HG03066 (cell line): ENCODE measurements at regions not wholly inside any gene's neighbourhood (a gene's known extent, or its start where the extent isn't known, plus 50 kb on each side); places are given as distances from the start of the nearest gene placed in this dataset.
"Not testable (repeated sequence)": the region's sequence is repeated elsewhere in the genome, so short reads cannot be mapped to it uniquely, and the experiment has no call there.

Experiments
- ATAC-seq: cut with Tn5 transposase; IDR thresholded peaks from one replicate; pipeline ENCODE4 v1.9.1; 2021; ENCODE audit warnings: low read depth; ENCODE audit not compliant: unreplicated experiment

DNA sequence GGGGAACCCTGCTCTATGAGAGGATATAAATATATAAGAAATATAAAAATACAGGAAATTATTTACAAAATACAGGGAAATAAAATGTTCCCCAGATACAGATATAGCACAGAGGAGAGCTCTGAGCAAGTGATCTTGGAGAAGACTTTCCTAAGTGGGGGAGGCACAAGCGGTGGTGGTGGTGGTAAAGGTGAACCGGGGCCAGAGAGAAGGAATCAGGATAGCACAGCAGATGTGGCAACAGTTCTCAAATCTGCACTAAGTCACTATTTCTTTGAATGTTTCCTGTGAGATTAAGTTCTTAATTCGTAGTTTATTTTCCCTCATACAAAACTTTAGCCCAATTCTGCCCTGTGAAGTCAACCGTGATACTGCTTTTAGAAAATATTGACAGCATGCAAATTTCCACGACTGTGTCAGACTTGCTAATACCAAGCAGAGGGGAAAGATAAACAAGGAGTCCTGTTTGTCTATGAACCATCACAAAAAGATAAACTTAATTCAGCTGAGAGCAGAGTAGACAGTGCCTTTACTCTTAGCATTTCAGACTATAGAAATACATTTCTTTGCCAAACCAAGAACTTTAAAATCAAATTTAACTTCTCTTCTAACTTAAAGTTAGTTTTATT is 237.5 kb upstream of the POGK start:
- ATAC-seq: no peak

DNA sequence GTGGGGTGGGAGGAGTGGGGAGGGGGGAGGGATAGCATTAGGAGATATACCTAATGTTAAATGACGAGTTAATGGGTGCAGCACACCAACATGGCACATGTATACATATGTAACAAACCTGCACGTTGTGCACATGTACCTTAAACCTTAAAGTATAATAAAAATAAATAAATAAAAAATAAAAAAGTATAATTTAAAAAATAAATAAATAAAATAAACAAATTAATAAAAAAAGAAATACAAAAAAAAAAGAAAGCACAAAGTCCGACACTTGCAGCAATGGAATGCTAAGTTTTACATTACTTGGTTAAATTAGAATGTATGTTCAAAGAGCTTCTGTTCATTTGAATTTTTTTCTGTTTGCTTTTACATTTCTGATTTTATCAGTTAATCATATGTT is 236.5 kb upstream of the POGK start:
- ATAC-seq: not testable (repeated sequence)

DNA sequence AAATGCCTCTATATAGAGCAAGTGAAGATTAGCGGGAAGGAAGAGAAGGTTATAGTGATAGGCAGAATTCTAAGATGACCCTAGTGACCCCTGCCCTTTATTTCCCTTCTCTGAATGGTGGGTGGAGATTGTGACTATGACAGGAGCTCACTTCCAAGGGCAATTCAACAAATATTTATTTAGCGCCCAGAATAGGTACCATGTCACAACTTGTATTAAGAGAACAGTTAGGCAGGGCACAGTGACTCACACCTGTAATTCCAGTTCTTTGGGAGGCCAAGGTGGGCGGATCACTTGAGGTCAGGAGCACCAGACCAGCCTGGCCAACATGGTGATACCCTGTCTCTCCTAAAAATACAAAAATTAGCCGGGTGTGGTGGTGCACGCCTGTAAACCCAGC is 236.0 kb upstream of the POGK start:
- ATAC-seq: no peak

DNA sequence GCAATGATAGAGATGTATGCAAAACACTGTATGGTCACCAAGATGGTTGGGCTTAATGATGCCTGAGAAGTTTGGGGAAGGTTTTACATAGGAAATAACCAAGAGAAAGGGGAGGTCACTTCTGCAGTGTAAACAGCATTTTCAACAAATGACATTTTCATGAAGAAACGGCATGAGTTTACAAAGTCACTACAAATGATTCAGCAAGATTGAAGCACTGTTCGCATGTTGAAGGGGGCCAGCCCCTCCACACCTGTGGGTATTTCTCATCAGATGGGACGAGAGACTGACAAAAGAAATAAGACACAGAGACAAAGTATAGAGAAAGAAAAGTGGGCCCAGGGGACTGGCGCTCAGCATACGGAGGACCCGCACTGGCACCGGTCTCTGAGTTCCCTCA is 234.1 kb upstream of the POGK start:
- no peak for ATAC-seq

DNA sequence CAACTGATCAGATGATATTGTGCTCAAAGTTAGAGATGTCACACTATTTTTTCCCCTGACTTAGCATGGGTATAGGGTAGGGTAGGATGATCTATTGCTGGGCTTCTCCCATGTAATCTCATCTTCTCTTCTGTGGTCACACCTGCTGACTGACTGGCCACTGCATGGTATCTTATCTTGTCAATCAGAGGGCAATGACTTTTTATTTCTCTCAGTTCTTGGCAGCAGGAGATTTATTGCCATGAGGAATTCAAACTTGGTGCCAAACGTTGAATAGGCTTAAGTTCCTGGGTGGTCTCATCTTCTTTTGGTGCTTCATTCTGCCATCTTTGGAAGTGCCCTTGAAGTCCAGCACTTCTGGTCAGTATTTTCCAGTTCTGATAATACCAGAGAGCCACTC is 226.4 kb upstream of the POGK start:
- no peak for ATAC-seq

DNA sequence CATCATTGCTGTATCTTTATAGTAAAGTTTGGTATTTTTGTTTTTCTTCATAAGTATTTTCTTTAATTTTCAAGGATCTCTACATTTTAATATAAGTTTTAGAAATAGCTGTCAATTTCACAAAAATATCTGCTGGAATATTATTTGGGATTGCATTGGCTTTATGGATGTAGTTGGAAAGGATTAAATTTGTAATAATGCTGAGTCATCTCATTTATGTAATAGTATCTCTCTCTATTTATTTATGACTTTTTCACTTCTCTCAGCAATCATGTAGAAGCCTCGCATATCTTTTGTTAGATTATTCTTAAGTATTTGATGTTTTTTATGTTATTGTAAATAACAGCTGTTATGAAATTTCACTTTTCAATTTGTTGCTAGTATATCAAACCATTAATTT is 223.1 kb upstream of the POGK start:
- ATAC-seq: no peak

DNA sequence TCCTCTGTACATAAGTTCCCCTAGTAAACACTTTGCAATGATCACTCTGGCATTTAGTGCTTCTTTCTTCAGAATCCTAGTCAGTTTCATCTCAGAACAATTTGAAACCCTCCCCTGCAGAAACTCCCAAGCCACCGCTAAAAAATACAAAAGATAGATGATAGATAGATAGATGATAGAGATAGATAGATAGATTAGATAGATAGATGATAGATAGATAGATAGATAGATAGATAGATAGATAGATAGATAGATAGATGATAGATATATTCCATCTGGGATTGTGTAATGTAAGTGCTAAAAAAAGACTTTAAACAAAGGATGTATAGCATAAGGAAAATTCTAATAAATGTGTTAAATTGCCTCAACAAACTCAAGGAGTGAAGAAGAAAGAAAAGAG is 212.6 kb upstream of the POGK start:
- ATAC-seq: no peak

DNA sequence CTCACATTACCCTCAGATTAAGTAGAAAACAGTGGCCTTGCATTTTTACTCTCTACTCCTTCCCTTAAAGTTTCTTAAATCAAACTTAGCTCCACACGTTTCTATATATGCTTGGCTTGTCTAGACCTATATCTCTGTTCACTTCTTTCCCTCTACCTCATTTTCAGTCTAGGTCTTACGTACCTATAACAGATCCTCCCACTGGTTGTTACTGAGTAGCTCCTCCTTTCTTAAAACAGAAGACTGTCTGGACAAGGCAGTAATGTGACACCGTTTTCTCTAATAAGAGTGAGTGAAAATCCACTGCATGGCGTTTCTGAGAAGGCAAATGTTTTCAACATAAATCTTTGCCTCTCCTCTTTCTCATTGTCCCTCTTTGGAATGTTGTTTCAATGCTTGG is 211.7 kb upstream of the POGK start:
- no peak for ATAC-seq

DNA sequence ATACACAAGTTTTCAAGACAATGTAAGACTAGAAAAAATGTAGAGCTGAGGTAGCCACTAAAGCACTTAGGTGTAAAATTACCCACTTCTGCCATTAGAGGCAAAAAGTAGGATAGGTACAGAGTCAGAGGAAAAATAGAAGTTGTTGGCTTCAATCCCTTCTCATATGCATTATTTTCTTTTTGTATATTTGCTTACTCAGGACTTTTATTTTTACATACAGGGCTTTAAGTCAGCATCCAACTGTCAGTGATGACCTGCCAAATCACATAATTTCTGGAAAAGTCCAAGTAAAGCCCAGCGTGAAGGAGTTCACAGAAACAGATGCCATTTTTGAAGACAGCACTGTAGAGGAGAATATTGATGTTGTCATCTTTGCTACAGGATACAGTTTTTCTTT is 211.0 kb upstream of the POGK start:
- no peak for ATAC-seq

DNA sequence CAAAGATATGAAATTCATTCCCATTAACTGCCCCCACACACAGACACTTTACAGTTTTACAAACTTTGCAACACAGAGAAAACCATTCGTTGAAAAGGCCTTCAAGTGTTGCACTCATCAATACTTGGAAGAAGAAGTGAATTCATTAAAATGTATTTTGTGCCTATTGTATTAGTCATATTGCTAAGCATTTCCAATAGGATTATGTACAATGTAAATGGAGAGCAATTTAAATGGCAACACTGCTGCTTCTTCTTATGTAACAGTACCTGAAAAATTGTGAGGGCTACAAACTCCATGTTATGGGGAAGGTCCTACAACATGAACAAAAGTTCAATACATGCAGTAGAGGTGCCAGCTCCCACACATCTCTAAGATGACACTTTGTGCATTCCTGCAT is 209.3 kb upstream of the POGK start:
- no peak for ATAC-seq

DNA sequence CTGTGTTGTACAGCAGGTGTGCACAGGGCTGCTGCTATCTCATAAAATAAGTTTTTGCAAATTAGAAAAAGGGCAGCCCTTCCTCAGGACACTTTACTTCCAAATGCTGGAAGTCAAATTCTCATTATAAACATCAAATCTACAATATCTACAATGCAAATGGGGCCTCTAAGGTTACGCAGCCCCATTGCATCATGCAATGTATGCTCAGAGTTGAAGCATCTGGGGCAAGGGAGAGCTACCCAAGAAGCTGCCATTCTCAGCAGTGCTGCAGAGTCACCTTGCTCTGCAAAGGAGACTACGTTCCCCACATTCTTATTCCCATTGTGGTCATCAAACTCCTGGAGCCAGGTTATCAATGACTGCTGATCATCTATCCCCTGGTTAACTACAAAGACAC is 208.9 kb upstream of the POGK start:
- no peak for ATAC-seq

DNA sequence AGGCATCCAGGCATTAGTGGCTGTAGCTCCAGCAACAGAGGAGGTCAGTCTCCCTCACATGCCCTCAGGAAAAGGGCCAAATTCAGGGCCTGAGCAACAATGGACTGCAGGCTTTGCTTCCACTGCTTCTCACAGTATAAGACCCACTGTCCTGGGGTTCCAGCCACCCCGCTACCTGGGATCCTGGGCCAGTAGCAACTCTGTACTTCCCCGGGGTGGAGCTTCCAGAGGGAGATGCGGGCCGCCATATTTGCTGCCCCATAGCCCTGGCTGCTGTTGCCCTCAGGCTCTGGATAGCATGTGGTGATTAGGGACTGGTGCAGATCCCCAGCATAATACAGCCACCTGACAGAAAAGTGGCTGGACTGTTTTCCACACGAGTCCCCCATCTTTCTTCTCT is 201.1 kb upstream of the POGK start:
- ATAC-seq: no peak

DNA sequence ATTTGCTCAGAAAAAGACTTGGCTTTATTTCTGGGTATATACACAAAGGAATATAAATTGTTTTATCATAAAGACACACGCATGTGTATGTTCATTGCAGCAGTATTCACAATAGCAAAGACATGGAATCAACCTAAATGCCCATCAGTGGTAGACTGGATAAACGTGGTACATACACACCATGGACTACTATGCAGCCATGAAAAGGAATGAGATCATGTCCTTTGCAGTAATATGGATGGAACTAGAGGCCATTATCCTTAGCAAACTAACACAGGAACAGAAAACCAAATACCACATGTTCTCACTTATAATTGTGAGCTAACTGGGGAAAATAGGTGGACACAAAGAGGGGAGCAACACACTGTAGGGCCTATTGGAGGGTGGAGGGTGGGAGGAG is 182.0 kb upstream of the POGK start:
- not testable (repeated sequence) for ATAC-seq

DNA sequence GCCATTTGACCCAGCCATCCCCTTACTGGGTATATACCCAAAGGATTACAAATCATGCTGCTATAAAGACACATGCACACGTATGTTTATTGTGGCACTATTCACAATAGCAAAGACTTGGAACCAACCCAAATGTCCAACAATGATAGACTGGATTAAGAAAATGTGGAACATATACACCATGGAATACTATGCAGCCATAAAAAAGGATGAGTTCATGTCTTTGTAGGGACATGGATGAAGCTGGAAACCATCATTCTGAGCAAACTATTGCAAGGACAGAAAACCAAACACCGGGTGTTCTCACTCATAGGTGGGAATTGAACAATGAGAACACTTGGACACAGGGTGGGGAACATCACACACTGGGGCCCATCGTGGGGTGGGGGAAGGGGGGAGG is 172.5 kb upstream of the POGK start:
- ATAC-seq: not testable (repeated sequence)

DNA sequence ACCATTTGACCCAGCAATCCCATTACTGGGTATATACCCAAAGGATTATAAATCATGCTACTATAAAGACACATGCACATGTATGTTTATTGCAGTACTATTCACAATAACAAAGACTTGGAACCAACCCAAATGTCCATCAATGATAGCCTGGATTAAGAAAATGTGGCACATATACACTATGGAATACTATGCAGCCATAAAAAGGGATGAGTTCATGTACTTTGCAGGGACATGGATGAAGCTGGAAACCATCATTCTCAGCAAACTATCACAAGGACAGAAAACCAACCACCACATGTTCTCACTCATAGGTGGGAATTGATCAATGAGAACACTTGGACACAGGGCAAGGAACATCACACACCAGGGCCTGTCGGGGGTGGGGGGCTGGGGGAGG is 171.7 kb upstream of the POGK start:
- not testable (repeated sequence) for ATAC-seq

DNA sequence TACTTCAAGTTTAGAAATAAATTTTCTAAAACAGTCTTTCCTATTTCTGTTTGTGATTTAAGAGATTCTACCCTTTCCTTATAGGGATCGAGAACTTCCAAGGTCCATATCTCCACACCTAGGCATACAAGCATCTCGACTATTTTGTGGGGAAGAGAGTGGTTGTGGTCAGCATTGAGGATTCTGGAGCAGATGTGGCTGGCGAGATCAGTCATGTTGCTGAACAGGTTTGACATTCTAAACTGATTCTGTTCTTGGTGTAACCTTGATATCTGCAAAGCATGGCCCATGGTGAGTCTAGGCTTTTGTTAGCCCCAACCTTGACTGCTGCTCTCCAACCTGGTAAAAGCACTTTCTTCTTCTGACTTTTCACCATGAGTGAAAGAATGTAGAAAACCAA is 167.6 kb upstream of the POGK start:
- no peak for ATAC-seq

DNA sequence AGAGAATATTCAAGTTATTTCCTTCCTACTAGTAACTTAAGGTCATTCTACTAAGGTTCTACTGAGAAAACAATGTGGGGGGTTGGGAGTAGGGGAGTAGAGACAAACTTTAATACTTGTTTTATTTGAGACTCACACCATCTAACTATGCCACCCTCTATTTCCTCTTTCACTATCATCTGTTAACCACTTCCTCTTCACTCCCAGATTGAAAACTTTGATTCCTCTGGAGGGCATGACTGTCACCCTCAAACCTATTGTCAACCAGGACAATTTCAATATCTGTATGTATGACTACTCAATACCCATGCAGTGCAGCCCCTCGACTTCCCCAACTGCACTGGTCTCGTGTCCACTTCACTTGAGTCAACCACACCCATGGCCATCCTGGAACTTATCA is 165.6 kb upstream of the POGK start:
- no peak for ATAC-seq

DNA sequence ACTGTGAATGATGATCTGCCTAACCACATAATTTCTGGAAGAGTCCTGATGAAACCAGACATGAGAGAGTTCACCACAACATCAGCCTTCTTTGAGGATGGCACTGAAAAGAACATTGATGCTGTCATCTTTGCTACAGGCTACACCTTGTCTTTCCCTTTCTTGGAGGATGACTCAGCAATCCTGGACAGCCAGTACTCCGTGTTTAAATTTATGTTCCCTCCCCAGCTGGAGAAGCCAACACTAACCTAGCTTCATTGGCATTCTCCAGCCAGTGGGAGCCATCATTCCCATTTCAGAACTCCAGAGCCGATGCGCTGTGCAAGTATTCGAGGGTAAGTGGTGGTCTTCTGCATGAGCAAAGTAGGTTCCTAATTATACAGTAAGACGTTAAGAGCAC is 164.1 kb upstream of the POGK start:
- ATAC-seq: no peak

DNA sequence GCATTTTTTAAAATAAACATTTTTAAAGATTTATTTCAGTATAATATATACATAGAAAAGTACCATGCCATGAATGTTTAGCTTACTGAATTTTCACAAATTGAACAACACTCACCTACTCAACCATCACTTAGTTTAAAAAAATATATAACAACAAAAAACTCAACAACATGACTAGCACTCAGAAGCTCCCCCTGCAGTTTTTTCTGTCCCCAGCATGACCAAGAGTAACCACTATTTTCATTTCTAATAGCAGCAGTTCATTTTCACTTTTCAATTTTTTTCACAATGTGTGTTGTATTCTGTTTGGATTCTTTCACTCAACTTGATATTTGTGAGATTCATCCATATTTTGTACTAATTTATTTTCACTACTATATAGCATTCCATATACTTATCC is 162.3 kb upstream of the POGK start:
- no peak for ATAC-seq

DNA sequence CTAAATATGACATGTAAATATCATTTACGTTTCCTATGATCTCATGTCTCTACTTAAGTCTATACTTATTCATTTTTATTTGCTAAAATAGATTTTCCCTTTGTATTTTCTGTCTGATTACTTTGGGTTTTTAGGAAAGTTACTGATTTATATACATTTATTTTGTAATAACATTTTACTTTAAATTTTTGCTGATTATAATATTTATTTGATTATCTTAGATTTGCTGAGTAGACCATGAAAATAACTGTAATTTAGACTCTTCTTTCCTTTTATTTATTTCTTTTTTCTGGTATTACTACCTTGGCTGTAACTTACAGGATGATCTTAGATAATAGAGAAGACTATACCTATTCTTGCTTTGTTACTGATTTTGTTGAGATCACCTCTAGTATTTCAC is 159.9 kb upstream of the POGK start:
- ATAC-seq: no peak

DNA sequence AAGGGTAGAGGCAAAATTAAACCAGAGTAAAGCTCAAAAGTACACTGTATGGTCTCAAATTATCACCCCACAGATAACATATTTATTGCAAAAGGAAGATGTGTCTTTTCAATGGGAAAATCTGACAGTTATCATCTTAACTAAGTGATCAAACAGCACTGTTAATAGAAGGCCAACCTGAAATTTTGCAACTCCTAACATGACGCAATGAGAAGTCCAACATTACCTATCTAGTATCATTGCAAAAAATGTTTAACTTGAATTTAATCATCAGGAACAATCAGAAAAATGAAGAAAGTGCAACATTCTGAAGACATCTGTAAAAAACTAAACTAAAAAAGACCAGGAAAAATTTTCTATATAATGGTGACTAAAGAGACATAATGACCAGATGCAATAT is 156.7 kb upstream of the POGK start:
- ATAC-seq: no peak

DNA sequence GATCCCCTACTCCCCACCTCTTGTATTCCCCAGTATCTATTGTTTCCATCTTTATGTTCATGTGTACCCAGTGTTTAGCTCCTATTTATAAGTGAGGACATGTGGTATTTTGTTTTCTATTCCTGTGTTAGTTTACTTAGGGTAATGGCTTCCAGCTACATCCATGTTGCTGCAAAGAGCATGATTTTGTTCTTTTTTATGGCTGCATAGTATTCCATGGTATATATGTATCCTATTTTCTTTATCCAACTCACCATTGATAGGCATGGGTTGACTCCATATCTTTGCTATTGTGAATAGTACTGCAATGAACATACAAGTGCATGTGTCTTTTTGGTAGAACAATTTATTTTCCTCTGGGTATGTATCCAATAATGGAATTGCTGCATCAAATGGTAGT is 154.6 kb upstream of the POGK start:
- ATAC-seq: not testable (repeated sequence)

DNA sequence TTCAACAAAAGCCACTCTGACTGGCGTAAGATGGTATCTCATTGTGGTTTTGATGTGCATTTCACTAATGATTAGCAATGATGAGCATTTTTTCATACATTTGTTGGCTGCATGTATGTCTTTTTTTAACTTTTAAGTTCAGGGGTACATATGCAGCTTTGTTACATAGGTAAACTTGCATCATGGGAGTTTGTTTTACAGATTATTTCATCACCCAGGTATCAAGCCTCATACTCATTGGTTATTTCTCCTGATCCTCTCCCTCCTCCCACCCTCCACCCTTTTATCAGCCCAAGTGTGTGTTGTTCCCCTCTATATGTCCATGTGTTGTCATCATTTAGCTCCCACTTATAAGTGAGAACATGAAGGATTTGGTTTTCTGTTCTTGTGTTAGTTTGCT is 154.1 kb upstream of the POGK start:
- no peak for ATAC-seq
